ENCODE measurements at regions not wholly inside any gene's neighbourhood (a gene's known extent, or its start where the extent isn't known, plus 50 kb on each side); places are given as distances from the start of the nearest gene placed in this dataset.

- WGBS, 2 experiments (ENCODE audit: insufficient coverage in 1 of 2, insufficient read length in 1 of 2) = 44 to 73% methylated on average over 1 to 2 of the region's 2 CpGs
- H3K36me3 Mint-ChIP-seq (ENCODE audit: low read depth) = no peaks in the 10 kb centered on the region
- TF ChIP-seq CTCF (conservative IDR thresholded peaks at IDR 0.05) = no peak
Measured at GRCh38 chr1:199561334-199561733, 466.2 kb upstream of the NR5A2 start.

GRCh38 chr1:199573047-199573446 lies 454.5 kb upstream of the NR5A2 start:
- H3K36me3 Mint-ChIP-seq (ENCODE audit: low read depth) = no peaks in the 10 kb centered on the region
- H3K27ac ChIP-seq (ENCODE audit: low read depth, low read length) = no peak overlapping the region
- no peaks in the 10 kb centered on the region for H3K27me3 Mint-ChIP-seq (ENCODE audit: insufficient read depth)
- H3K27me3 ChIP-seq (ENCODE audit: control insufficient read depth, insufficient read depth, low read length, poor library complexity, severe bottlenecking) = no peaks in the 10 kb centered on the region
- H3K9ac ChIP-seq (ENCODE audit: extremely low read depth, low read length, poor library complexity, severe bottlenecking) = no peak overlapping the region
- 99% methylated on average over 4 of the region's 5 CpGs; no CpG with 5 or more reads in 1 of the 2 experiments for WGBS, 2 experiments (ENCODE audit: insufficient coverage in 1 of 2, insufficient read length in 1 of 2)
- H3K4me1 ChIP-seq (ENCODE audit: control insufficient read depth, insufficient read depth, low read length) = no peaks in the 10 kb centered on the region
- no peak overlapping the region for H3K4me3 ChIP-seq (ENCODE audit: low read length)
- no peak overlapping the region for H3K4me3 Mint-ChIP-seq
- no peak for DNase-seq
- no peak overlapping the region for H3K27ac Mint-ChIP-seq
- H3K9me3 ChIP-seq (ENCODE audit: control insufficient read depth, low read length) = no peaks in the 10 kb centered on the region
- no peaks in the 10 kb centered on the region for H3K4me1 Mint-ChIP-seq
- no peak for TF ChIP-seq CTCF (conservative IDR thresholded peaks at IDR 0.05)
- H3K36me3 ChIP-seq (ENCODE audit: control insufficient read depth, insufficient read depth, low read length) = no peaks in the 10 kb centered on the region
- no peaks in the 10 kb centered on the region for H3K9me3 Mint-ChIP-seq

More at GRCh38 chr1:199561334-199561733, 466.2 kb upstream of the NR5A2 start:
- Mint-ChIP-seq H3K27ac (no peak overlapping the region), H3K27me3 (ENCODE audit: insufficient read depth) (peaks cover 3% of the 10 kb centered on the region), H3K9me3 (no peaks in the 10 kb centered on the region), H3K4me1 (no peaks in the 10 kb centered on the region), H3K4me3 (no peak overlapping the region)
- Histone ChIP-seq H3K9me3 (ENCODE audit: control insufficient read depth, low read length) (no peaks in the 10 kb centered on the region), H3K4me3 (ENCODE audit: low read length) (no peak overlapping the region), H3K27ac (ENCODE audit: low read depth, low read length) (no peak overlapping the region), H3K36me3 (ENCODE audit: control insufficient read depth, insufficient read depth, low read length) (no peaks in the 10 kb centered on the region), H3K4me1 (ENCODE audit: control insufficient read depth, insufficient read depth, low read length) (no peaks in the 10 kb centered on the region), H3K27me3 (ENCODE audit: control insufficient read depth, insufficient read depth, low read length, poor library complexity, severe bottlenecking) (no peaks in the 10 kb centered on the region), H3K9ac (ENCODE audit: extremely low read depth, low read length, poor library complexity, severe bottlenecking) (no peak overlapping the region)
- no peak for DNase-seq

GRCh38 chr1:199574950-199575349 lies 452.6 kb upstream of the NR5A2 start:
- H3K27ac ChIP-seq (ENCODE audit: low read depth, low read length) = no peak overlapping the region
- no peak for DNase-seq
- Mint-ChIP-seq H3K4me1 (no peaks in the 10 kb centered on the region), H3K27ac (no peak overlapping the region), H3K36me3 (ENCODE audit: low read depth) (no peaks in the 10 kb centered on the region), H3K4me3 (no peak overlapping the region), H3K9me3 (peaks cover 3% of the 10 kb centered on the region), H3K27me3 (ENCODE audit: insufficient read depth) (no peaks in the 10 kb centered on the region)
- no peaks in the 10 kb centered on the region for H3K27me3 ChIP-seq (ENCODE audit: control insufficient read depth, insufficient read depth, low read length, poor library complexity, severe bottlenecking)
- no peaks in the 10 kb centered on the region for H3K36me3 ChIP-seq (ENCODE audit: control insufficient read depth, insufficient read depth, low read length)
- no peaks in the 10 kb centered on the region for H3K9me3 ChIP-seq (ENCODE audit: control insufficient read depth, low read length)
- H3K4me1 ChIP-seq (ENCODE audit: control insufficient read depth, insufficient read depth, low read length) = no peaks in the 10 kb centered on the region
- H3K9ac ChIP-seq (ENCODE audit: extremely low read depth, low read length, poor library complexity, severe bottlenecking) = no peak overlapping the region
- 100% methylated on average over 2 of the region's 2 CpGs; no CpG with 5 or more reads in 1 of the 2 experiments for WGBS, 2 experiments (ENCODE audit: insufficient coverage in 1 of 2, insufficient read length in 1 of 2)
- no peak overlapping the region for H3K4me3 ChIP-seq (ENCODE audit: low read length)
- TF ChIP-seq CTCF (conservative IDR thresholded peaks at IDR 0.05) = no peak

All from endodermal cell (in vitro differentiated cells).